ENCODE measurements at regions not wholly inside any gene's neighbourhood (a gene's known extent, or its start where the extent isn't known, plus 50 kb on each side); places are given as distances from the start of the nearest gene placed in this dataset.

- TF ChIP-seq CTCF (IDR thresholded peaks at IDR 0.05) (no peak), POLR2A (IDR thresholded peaks at IDR 0.05) (no peak)
Measured at GRCh38 chr12:83378186-83378727, 691.6 kb downstream of the TMTC2 start.
